A172 (cell line): ENCODE measurements at regions not wholly inside any gene's neighbourhood (a gene's known extent, or its start where the extent isn't known, plus 50 kb on each side); places are given as distances from the start of the nearest gene placed in this dataset.

ENCODE experiments used
- DNase-seq: peaks from one replicate; pipeline ENCODE4 v3.0.0-alpha.2; 2015; ENCODE audit warnings: low spot score

DNA sequence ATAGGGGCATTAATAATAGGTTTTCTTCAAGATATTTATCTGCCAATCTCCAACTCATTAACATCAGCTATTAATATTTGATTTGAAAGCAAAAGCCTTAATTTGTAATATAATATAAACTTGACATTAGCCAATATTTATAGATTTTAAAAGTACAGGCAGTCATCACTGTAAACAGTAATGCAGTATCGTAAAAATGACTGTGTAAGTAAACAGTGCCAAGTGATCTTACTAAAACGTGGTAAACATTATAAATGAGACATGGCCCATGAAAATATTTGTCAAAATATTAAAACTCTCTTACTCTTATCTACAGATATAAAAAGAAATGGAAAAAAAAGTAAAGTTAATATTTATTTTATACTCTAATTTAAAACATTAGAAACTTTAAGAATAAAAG is 101.6 kb upstream of the EPHA6 start:
- DNase-seq: no peak

DNA sequence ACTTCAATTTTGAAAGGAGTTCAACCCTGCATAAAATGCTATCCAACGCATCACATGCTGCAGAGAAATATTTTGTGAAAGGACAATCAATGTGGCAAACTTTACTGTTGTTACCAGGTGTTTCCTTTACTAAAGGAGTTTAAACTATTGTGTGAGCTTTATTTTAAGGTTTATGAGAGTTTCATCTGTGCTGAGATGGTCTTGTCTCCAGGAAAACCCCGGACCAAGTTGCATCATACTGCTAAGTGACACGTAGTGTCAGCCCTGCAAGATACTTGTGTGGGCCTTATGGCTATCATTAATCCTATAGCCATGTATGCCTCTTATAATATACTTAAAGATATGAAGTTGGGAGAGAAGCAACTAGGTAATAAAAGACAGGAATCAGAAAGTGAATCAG is 94.5 kb upstream of the EPHA6 start:
- DNase-seq: no peak

DNA sequence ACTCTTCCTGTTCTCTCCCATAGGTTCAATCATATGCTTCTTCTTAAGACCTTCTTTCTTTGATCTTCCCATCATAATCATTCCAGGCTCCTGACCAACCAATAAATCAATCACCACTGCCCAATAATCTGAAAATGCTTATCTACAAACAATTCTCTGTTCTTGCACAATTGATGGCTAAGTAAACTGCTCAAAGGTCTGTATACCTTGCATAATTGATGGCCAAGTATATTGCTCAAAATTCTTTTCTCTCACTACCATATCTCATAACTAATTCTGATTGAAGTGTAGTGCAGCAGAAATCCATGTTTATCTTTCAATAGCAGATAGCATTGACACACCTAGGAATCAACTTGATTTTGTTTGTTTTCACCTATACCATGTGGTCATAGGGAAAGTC is 83.4 kb upstream of the EPHA6 start:
- no peak for DNase-seq

DNA sequence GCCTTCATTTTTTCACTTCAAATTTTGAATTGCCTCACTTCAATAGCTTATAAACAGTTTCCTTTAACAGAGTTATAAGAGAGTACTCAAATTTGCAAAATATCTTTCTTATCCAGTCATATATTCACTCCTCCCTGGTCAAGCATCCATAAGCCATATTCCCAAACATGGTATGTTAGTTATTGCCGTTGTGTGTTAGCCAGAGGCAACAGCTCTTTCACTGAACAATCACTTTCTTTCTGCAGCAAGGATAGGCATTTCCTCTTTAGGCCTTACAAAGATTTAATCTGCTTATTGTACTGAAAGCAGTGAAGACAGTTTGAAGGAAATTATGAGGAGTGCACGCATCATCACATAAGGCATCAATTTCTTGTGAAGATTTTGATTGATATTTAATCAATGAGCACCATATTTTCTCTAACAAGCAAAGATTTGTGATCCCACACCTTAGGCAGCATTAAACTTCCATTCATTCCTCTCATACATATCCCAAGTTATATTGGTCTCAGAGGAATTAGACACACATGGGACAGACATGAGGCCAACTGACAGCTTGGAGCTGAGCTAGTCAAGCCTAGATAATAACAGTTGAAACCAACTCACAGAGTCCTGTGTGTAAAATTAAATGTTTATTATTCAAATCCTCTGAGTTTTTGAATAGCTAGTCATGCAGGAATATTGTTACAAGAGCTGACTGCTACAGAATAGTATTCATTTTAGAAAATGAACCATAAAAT is 80.0 kb upstream of the EPHA6 start:
- no peak for DNase-seq

DNA sequence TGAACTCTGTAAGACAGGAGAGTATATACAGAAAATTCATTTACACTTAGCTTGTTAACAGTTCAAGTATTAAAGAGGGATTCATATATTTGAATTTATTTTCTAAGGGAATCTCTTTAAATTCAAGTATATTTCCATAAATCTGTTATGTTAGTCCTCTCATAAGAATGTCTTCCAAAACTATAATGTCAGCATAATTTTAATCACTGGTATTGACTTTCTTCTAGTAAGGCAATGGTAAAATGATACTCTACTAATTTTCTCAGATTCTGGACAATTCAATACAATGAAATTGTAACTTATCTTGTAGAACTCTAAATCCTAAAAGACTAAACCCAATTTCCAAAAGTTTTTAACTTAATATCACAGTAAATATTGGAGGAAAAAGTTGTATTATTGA is 66.3 kb upstream of the EPHA6 start:
- DNase-seq: no peak

DNA sequence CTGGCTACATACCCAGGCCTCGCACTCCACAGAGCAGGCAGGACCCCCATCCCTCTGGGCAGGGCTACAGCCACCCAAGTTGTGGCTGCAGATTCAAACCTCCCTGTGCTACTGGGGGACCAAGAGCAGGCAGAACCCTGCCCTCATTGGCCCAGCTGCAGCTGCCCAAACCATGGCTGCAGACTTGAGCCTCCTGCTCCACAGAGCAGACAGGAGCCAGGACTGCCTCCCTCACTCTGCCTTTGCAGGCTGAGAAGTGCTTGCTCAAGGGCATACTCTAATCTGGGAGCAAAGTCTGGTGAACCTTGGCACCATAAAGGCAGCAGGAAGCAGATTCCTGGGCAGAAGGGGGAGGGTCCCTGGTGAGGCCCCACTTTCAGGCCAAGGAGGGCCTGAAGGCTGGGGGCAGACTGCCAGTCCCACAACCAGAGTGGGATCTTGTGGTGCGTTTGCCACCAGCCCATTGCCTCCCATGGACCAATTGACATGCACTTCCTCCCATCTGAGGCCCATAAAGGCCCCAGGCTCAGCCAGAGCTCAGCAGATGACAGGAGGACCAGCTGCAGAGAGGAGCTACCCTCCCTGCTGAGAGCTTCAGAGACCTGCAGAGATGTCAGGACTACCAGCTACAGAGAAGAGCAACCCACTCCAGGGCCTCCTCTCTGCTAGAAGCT is 64.2 kb upstream of the EPHA6 start:
- DNase-seq: no peak

DNA sequence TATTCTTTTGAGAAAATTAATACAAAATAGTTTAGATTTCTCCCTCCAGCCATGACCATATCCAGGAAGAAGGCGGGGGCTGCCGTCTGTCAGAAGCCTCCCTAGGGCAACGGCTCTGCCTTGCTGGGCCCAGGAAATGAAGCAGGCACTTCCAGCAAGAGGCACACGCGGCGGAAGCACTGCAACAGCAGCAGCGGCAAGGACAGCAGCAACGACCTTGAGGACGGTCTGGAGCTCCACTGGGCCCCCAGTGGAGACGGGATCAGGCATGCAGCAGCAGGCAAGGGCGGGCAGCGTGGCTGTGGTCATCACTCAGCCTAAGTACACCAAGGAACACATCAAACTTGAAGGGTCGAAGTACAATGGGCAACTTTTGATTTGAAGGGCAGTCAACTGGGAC is 61.3 kb upstream of the EPHA6 start:
- no peak for DNase-seq

DNA sequence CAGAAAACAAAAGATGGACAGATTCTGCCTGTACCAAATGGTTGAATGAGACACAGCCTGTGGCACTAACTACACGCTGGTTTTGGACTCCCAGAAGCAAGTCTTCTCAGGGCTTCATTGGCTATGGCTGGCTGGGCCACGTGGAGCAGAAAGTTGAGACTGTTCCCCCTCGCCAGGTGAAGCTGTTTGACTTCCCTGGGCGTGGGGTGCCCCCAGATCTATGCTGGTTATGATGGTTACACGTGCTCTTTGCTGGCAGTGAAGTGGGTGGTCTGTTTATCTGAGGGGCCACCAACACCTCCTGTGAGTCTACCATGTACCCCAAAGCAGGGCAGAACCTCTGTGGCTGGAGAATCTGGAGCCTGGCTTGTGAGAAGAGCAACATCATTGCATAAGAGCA is 60.3 kb upstream of the EPHA6 start:
- no peak for DNase-seq

DNA sequence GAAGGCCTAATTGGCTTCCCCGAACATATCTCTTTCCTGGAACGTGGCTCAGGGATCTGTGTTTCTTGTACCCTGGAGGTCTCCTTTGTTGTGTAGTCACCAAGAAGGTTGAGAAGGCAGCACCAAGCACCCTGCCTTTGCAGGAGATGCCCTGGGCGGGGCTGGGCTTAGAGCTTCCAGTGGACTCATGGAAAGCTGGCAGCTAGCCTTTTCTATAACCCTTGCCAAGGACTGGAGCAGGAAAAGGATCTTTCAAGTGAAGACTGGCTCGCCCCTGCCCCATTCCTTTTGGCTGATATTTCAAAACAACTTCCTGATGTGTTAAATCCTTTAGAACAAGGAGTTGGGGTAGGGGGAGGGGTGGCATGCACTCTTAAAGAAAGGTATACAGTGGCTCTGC is 58.9 kb upstream of the EPHA6 start:
- DNase-seq: no peak

DNA sequence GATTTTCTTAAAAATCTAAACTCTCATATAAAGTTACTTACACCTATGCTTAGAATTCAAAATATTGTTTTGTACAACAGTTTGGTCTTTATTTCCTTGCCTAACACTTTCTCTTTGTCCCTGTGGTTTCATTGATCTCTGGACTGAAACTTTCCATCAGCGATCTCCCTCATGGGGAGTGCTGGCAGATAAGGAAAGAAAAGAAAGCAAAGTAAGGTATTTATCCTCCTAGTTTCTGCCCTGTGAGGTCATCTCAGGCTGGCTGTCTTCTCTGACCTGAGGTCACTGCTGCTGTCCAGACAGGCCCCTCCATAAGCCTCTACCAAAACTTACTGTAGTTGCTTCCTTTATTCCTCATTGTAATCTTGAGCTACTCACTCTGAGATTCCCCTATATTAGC is 57.9 kb upstream of the EPHA6 start:
- DNase-seq: no peak

DNA sequence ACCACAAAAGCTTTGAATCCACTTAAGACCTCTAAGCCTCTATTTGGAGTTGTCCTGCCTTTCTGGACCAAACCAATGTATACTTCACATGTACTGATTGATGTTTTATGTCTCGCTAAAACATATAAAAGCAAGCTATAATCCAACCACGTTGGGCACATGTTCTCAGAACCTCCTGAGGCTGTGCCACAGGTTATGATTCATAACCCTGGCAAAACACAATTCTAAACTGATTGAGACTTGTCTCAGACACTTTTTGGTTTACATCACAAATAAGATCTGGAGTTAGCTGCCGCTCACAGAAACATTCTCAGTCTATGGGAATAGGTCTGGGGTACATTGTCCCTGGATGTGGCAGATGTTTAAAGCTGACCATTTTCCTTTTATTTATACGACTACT is 53.4 kb upstream of the EPHA6 start:
- DNase-seq: no peak
